GM18520 (cell line): ENCODE measurements at regions not wholly inside any gene's neighbourhood (a gene's known extent, or its start where the extent isn't known, plus 50 kb on each side); places are given as distances from the start of the nearest gene placed in this dataset.

Experiments used
- ATAC-seq: cut with Tn5 transposase; IDR thresholded peaks from one replicate; pipeline ENCODE4 v1.9.1; 2021; ENCODE audit not compliant: unreplicated experiment

DNA sequence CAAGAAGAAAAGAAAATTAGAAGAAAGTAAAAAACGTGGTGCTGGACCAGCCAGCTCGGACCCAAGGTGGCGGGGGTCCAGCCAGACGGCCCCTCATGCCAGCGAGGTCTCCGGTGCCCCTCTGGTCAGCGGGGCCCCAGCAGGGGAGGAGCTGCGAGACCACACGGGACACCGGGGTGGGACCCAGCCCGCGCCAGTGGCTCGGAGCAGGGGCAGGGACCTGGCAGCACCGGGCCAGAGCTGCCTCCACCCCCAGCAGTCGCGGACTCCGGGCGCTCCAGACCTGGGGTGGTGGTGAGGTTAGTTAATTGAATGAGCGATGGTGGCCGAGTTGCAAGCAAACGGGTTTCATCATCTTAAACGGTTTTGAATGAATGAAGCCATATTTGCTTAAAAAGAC is 289.9 kb upstream of the MC4R start:
- ATAC-seq: no peak

- no peak for ATAC-seq
Measured at GRCh38 chr18:60663060-60663989, 290.8 kb upstream of the MC4R start.

GRCh38 chr18:60664736-60665135 is 292.2 kb upstream of the MC4R start:
- ATAC-seq: no peak

- ATAC-seq: no peak
Measured at GRCh38 chr18:60667016-60667415, 294.4 kb upstream of the MC4R start.

GRCh38 chr18:60668583-60668982 is 296.0 kb upstream of the MC4R start:
- no peak for ATAC-seq

DNA sequence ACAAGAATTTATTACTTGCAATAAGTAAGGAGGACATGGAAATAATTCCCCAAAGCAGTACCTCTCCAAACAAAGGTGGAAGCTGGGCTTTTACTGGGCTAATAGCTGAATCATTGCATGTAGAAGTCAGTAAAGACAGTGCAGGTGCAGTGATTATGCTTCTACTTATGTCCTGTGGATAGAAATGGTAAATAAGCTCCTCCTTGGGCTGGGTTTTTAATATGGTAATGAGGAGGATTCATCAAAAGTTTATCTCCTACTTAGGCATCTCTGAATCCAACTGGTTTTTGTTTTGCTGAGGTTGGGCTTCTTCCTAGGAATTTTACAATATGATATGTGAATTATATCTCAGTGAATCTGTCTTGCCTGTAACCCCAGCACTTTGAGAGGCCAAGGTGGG is 297.4 kb upstream of the MC4R start:
- no peak for ATAC-seq

DNA sequence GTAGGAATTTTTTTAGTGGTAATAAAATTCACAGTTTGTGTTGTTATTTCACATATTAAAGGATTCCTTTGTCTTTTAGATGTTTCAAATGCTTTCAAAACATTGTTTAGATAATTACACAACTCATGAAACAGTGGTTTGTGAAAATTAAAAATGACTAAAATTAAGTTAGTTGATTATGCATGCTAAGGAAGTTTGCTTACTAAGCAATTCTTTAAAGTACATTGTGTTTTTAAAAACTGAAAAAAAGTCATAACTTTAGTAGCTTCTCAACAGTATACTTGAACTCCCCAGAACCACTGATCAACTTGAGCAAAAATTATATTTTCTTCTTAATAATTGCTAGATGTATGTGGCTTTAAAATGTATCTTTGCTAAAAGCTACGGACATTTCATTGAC is 298.4 kb upstream of the MC4R start:
- no peak for ATAC-seq

- ATAC-seq: no peak
Measured at GRCh38 chr18:60675126-60675525, 302.6 kb upstream of the MC4R start.

DNA sequence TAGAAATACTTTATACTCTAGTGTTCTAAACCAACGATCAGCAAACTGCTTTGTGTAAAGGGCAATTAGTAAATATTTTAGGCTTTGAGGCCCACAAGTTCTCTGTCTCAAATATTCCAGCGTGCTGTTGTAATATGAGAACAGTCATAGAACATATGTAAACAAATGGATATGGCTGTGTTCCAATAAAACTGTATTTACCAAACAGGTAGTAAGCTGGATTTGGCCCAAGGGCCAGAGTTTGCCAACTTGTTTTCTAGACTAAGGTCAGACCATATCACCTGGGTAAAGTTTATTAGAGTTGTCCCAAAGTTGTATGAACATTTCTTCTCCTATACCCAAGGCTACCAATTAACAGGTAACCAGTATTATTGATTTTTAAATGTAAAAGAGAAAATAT is 303.2 kb upstream of the MC4R start:
- ATAC-seq: no peak

GRCh38 chr18:60676815-60677214 is 304.2 kb upstream of the MC4R start:
- no peak for ATAC-seq

DNA sequence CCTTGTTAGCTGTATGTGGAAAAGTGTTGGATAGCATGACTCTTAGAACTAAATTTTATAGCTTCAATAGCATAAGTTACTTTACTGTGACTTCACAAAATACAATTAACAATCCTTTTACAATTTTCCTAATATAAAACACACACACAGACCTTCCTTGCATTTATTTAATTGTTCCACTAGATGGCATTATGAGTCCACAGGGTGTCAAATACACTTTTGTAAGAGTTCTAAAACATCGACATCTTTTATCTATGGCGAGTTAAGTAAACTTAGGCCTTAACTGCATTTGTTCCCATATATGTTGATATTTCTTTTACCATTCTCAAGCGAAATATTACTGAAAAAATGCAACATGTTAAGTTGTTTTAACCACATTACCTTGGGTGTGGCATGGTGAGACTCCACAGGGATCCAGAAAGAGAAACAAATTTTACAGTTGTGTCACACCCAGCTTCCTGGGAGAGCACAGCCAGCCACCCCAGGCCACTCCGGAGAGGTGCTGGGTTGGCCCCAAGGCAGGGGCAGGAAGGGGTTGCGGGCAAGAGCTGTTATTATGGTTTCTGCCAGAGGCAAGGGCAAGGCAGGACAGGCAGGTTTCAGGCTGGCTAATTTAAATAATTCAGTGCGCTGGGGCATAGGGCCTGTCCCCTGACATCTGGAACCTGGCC is 312.4 kb upstream of the MC4R start:
- no peak for ATAC-seq

DNA sequence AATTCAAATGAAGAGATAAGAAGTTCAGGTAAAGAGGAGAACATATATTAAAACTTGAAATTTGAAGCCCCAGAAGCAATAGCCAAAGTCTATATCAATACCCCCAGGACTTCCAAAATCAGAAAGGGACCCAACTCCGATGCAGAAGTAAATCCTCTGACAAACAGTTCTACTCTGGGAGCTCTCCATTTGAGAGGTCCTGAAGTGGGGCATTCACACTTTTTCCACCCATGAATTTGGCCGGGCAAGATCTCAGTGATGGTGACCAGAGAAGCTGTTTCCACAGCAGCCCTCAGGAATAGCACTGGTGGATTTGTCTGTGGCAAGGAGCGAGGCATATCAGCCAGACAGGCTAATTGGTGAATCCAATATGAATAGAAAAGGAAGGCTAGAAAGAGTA is 313.6 kb upstream of the MC4R start:
- no peak for ATAC-seq

DNA sequence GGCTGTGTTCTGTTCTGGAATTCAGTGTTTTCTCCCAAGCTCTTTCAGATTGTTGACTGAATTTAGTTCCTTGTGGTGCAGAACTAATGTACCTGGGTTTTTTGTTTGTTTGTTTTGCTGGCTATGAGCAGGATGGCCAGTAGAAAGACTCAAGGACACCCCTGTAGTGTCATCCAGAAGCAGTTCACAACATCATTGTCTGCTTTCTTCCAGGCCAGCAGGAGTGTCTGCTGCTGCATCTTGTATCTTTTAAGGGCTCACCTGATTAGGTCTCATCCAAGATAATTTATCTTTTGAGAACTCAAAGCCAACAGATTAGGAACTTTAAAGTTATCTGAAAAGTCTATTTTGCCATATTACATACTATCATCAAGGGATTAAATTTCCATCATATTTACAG is 318.5 kb upstream of the MC4R start:
- no peak for ATAC-seq

DNA sequence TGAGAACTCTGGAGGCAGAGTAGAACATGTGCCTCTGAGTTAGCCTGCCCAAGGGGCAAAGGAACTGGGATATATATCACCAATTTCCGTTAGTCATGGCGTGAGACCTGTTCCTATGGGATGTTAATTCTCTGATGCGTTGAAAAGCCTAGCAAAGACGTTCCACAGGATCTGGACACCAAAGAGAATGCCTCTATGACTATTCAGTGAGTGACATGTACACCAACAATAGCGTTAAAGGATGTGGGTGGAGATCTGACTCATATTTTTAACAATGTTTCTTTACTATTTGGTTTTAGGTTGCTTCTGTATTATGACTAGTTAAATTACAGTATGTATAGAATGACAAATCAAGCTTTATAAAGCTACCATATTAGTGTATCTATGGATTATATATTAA is 320.9 kb upstream of the MC4R start:
- no peak for ATAC-seq

DNA sequence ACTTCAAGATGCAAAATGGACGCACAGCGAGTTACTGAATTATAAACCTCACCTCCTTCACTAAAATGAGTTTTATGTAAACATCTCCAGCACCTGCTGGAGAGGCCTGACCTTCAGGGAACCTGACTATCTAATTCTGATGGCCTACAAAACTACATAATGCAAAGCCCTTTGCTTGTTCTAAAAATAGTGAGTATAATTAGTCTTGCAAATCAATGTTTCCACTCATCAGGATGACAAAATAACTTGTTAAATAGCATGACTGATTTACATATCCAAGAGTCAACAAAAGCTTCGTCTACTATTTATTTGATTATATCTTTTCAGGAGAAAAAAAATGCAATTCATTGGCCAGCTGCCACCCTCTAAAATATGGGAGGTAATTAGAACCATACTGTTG is 326.3 kb upstream of the MC4R start:
- ATAC-seq: no peak

DNA sequence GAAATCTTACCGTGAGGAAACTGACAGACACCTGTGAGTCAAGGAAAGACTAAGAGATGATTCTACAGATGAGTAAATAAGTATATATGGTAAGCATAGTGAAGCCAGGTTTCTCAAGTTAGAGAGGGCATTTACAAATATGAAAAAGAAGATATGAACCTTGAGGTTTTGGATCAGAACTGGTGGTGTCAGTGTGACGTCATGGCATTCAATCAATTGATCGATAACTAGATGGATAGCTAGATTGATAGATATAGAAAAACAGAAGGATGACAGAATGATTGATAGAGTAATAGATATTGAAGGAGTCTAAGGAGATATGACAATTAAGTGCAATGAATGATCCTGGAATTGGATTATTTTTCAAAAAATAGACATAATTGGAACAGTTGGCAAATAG is 350.2 kb upstream of the MC4R start:
- no peak for ATAC-seq

DNA sequence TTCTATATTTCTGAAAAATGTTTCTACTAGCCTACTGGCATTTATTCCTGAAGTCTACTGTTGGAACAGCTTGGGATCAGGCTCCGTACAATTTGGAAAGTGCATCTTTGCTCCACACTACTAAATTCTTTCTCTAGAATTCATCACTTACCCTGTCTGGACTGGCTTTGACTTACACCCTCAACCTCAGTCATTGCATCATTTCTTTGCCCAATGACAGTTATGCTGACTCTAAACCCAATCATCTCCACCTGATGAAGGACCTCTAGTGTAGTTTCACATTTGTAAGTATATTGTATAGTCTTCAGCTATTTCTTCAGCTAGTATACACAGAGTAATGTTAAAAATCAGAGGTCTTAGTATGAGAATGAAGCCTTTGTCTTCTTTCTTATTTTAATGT is 359.6 kb upstream of the MC4R start:
- no peak for ATAC-seq

DNA sequence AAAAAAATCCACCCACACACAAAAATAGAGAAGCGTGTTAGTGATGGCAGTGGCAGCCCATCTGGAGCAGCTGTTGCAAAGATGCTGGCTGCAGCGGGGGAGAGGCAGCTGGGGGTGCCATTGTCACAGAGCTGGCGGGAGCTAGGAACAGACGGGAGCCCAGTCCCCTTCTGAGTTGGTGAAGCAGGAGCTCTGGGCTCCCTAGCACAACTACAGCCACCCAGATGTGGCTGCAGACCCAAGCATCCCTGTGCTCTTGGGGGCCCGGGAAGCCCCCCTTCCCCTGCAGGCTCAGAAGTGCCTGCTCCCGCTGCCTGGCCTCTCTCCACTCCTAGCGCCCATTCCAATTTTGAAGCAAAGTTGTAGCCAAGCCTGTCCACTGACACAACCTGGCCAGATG is 366.6 kb upstream of the MC4R start:
- no peak for ATAC-seq

DNA sequence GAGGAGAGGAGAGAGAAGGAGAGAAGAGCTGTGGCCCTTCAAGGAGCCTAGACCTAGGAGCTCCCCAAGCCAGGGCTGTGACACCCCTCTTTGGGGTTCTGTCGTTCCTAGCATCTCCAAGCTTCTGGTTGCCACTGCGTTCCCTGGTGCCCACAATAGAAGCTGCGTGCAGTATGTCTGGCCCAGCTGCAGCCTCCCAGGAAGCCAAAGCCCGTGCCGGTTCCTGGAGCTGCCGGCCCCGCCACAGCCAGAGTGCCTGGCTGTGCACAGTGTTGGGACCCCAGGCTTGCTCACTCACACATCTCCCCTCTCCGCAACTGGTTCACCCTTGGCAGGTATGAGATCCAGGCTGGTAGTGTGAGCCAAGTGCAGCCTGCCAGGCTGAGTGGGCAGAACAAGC is 367.7 kb upstream of the MC4R start:
- no peak for ATAC-seq

DNA sequence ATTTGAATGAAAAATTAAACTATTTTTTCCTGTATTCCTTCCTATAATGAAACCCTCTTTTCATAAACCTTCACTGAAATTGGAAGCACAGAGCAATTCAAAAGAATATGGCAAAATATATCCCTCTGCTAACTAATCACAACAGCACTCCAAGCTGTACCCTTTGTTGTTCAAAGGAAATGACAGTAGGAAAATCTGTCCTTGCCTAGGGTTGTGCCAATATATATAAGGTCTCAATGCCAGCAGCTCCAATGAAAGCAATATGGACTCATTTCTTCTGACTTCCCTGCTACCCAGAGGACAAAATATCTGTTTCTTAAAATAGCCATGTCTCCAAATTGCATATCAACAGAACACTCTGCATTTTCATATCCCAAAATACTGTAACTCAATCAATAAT is 373.9 kb upstream of the MC4R start:
- ATAC-seq: no peak

- ATAC-seq: no peak
Measured at GRCh38 chr18:60746919-60747318, 374.3 kb upstream of the MC4R start.

DNA sequence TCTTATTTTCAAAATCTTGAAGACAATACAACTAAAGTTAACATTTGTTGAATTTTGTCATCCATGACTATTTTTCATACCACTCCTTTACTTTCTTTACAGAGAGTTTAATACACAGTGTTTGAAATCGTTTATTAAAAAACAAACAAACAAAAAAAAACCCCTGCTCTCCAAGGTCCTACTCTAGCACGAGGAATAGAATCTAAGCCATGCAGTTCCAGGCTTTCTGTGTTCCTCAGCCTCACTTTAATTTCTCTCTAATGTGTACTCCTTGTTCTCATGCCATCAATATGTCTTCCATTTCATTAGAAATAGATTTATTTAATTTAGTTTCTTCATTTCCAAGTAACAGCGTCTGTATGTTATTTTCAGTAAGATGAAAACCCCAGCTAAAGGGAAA is 381.2 kb upstream of the MC4R start:
- no peak for ATAC-seq
